OCI-LY3 (cell line): ENCODE measurements at regions not wholly inside any gene's neighbourhood (a gene's known extent, or its start where the extent isn't known, plus 50 kb on each side); places are given as distances from the start of the nearest gene placed in this dataset.

Source experiments
- EZH2phosphoT487 ChIP-seq: fragments of 200-600 bp; shearing (Covaris generic); IDR thresholded peaks from 2 replicates; pipeline ENCODE4 v1.6.1; 2018; ENCODE audit warnings: antibody characterized with exemption, mixed run types, low read depth
- TF ChIP-seq, protein P1 (sequence below): fragments of 200-600, 300-600 bp; sonication (generic); IDR thresholded peaks from 2 replicates; pipeline ENCODE4 v1.5.1; 2014; ENCODE audit warnings: antibody characterized with exemption, low read length, low read depth

DNA sequence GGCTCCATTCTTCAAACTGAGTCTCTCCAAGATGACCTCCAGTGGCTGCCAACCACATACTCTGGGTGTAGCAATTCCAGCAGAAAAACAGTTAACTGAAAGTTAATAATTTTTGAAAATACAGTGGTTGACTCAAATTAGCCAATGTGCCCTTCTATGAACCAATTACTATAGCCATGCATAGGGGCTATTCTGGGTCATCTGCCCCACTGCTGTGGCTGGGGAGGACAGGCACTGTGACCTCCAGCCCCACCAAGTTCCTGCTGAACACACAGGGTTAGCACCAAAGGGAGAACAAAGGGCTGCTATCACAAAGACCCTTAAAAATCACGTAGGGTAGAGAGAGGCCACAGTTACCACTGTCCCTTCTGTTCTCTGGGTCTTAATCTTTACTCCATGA, 123.0 kb downstream of the IRS1 start:
- TF ChIP-seq, protein P1, sequence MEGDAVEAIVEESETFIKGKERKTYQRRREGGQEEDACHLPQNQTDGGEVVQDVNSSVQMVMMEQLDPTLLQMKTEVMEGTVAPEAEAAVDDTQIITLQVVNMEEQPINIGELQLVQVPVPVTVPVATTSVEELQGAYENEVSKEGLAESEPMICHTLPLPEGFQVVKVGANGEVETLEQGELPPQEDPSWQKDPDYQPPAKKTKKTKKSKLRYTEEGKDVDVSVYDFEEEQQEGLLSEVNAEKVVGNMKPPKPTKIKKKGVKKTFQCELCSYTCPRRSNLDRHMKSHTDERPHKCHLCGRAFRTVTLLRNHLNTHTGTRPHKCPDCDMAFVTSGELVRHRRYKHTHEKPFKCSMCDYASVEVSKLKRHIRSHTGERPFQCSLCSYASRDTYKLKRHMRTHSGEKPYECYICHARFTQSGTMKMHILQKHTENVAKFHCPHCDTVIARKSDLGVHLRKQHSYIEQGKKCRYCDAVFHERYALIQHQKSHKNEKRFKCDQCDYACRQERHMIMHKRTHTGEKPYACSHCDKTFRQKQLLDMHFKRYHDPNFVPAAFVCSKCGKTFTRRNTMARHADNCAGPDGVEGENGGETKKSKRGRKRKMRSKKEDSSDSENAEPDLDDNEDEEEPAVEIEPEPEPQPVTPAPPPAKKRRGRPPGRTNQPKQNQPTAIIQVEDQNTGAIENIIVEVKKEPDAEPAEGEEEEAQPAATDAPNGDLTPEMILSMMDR = no peak
- no peak for TF ChIP-seq EZH2phosphoT487
